Stimulated activated CD8-positive, alpha-beta memory T cell treated with anti-CD3 and anti-CD28 coated beads, Interleukin-12 subunit alpha, Interleukin-12 subunit beta, amount 100 ng/mL, for 24 hours (primary cell): ENCODE measurements at regions not wholly inside any gene's neighbourhood (a gene's known extent, or its start where the extent isn't known, plus 50 kb on each side); places are given as distances from the start of the nearest gene placed in this dataset.

Experiments
- DNase-seq: peaks from one replicate; pipeline ENCODE4 v3.0.0-alpha.2; 2020; ENCODE audit errors: extremely low read depth

DNA sequence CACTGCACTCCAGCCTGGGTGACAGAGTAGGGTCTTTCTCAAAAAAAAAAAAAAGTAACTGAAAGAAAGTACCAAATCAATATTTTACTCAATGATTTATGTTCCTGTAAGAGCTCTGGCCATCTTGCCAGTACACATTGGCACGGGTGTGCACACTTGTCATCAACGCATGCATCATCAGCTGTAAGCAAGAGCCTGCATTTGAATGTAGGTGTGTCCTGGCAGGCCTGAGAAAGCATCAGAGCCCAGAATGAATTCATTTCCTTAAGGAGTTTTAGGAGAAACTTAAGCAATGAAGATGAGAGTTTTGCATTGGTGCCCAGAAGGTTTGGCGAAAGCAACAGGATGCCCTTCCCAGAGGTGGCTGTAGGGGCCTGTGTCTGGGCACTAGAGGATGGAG lies 88.5 kb upstream of the FZD10 start:
- no peak for DNase-seq

- no peak for DNase-seq
Measured at GRCh38 chr12:130074661-130075406, 87.4 kb upstream of the FZD10 start.

- DNase-seq, result no peak
Measured at GRCh38 chr12:130075497-130076076, 86.7 kb upstream of the FZD10 start.

DNA sequence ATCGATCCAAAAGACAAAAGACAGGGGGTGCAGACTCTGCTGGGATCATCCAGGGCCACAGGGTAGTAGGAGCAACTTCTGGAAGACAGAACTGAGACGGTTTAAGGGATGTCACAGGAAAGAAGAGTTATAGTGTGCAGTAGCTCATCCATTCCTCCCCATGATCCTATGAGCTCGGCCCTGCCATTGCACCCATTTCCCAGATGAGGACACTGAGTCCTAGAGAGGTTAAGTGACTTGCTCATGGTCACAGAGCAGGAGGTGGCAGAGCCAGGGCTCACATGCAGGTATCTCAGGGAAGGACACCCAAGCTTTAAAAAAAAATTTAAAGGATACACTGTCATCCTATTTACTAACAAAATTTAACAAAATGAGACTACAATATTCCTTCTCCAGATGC lies 86.1 kb upstream of the FZD10 start:
- DNase-seq, result no peak

- DNase-seq, result no peak
Measured at GRCh38 chr12:130076752-130077151, 85.5 kb upstream of the FZD10 start.

DNA sequence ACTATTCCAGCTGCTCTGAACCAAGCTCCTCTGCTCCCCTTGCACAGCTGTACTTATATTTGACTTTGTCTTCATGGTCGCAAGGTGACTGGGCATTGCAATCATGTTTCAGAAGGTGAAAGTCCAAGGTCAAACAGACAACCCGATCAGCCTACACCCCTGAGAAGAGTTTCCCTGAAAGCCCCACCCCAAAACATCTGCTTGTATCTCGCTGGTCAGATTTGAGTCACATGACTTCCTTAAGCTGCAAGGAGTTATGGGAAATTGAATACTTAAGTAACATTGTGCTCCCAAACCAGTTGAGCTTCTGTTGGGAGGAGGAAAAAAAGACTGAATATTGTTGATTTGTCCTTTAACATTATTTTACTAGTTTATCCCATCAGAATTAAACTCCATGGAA lies 83.4 kb upstream of the FZD10 start:
- DNase-seq, result no peak

DNA sequence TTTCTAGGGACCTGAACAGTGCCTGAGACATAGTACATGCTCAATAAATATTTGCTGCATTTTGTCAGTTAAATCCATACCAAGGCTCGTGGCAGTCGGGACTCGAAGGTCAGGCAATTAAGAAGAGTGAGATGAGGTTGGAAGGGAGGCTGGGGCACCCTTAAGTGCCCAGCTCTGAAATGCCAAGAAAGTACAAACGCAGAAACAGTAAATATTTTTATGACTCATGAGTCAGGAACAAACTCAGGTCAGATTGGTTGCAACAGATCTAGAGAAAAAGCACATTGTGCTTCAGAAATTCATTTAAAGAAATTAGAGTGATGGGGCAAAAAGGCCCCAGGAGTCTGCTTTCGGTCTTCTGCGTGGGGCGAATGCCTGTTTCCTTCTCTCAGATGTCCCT lies 83.0 kb upstream of the FZD10 start:
- DNase-seq, result no peak

GRCh38 chr12:130080205-130080604 lies 82.1 kb upstream of the FZD10 start:
- DNase-seq, result no peak

- no peak for DNase-seq
Measured at GRCh38 chr12:130081117-130081805, 81.0 kb upstream of the FZD10 start.

DNA sequence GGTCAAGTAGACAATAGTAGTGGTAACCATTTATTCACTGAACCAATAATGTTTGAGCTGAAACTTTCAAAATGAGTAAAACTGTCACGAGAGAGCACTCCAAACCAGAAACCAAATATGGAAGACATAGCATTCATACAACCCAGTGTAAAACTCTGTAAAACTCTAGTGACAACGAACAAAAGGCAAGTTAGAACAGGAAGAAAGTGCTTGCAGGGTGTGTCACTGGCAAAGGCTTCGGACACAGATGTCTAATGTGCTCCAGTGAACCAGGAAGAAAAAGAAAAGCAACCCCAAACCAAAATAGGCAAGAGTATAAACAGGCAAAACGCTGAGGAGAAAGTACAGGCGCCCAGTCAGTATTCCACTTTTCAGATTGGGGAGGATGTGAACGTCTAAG lies 79.3 kb upstream of the FZD10 start:
- DNase-seq, result no peak

DNA sequence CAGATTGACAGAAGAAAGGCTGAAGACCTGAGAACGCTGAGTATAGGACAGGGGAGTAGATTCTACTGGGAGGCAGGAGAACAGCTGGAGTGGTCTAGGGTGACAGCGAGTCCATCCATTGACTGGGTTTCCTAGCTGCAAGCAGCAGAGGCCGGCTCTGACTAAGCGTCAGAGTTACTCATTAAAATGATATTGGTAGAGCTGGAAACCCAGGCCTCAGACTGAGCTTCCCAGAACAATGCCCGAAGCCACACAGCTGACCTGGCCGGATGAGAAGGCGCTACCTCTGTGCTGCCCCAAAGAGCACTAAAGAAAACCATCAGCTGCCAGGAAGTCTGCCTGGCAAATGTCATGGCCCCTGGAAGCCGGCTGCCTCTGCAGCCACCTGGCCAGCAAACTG lies 78.5 kb upstream of the FZD10 start:
- no peak for DNase-seq

DNA sequence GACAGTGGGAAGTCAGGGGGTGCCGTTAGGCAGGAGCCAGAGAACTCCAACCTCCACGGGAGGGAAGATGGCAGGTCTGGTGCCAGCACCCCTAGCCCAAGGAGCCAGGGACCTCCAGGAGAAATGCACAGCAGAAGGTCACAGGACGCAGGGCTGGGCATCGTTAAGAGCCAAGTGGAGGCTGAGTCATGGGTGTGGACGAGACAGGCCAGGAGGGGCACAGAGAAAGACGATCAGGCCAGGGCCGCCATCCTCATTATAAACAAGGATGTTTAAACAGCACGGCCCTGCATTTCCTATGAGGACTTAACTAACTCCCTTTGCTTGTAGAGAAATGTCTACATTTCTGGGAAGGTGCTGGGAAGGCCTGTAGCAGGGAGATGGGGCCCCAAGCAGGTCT lies 77.9 kb upstream of the FZD10 start:
- DNase-seq, result no peak

GRCh38 chr12:130086248-130086647 lies 76.0 kb upstream of the FZD10 start:
- DNase-seq, result no peak

DNA sequence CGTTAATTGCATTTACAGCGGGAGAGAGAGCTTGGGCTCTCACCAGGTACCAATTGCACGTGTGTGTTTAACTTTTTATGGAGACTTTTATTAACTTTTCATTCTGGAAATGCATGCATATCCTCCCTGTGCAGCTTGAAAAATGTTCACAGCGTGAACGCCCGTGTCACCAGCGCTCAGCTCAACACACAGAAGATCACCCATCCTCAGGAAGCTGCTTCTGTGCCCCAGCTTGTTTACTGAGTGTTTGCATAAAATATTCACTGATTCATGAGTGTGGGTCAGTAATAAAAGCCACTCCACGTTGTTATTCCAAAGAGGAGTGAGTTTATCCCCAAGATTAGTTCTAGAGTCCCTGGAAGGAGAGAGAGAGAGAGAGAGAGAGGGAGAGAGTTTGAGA lies 75.5 kb upstream of the FZD10 start:
- no peak for DNase-seq

DNA sequence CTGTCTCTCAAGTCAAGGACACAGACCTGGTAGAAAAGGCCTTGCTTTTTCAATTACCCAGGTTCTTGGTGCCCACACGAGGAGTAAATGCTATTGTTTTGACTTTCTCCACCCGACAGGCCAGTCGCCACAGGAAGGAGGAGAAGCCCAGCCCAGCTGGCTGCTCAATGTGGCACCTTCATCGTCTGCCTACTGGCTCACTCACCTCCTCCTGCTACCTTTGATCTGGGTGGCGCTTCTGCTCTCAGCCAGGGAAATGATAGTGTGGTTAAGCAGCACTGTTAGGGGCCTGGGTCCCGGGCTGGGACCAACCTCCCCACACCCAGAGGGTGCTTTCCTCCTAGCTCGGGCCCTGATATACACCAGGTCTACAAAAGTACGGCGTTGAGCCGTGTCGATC lies 75.0 kb upstream of the FZD10 start:
- DNase-seq, result no peak

DNA sequence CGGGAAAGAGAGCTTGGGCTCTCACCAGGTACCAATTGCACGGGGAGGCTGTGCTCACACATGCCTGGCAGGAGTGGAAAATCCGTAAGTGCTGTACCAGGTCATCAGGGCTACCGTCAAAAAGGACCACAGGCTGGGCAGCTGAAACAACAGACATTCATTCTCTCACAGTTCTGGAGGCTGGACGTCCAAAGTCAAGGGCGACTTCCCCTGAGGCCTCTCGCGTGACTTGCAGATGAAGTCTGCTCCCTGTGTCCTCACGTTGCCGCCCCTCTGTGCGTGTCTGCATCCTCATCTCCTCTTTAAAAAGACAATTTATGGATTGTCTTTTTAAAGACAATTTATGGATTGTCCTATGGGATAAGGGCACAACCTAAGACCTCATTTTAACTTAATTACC lies 73.8 kb upstream of the FZD10 start:
- DNase-seq, result no peak

- DNase-seq, result no peak
Measured at GRCh38 chr12:130090542-130090941, 71.7 kb upstream of the FZD10 start.

DNA sequence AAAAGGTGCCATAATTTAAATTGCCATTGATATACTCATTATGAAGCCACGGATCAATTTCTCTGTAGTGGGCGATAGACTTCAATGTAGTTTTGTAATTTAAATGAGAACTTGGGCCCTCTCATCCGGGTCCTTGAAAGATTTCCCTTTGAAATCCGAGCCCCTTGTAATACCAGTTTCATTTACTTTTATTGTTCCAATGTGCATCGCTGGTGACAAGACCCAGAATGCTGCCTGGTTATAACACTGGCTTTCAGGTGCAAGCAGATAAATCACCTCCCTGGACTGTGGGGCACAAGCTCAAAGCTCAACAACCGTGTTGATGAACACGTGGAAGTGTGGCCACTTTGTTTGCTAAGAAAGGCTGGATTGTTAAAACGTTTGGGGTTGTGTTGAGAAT lies 68.9 kb upstream of the FZD10 start:
- no peak for DNase-seq

DNA sequence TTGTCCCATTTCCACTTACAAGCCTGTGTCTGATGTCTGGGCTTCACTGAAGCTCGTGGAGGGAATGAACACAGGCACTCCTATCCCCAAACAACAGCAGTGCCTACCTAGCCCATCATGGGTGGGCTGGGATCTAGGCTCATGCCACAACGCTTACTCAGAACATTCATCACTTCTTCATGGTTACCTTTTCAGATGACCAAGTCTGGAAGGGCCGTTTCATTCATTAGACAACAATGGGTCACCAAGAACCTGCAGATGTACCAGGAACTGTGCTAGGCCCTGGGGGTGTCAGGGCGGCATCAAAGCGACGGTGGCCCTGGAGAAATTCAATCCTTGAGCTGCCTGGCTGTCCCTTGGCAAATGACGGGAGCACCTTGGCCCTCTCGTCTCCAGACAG lies 64.9 kb upstream of the FZD10 start:
- no peak for DNase-seq

GRCh38 chr12:130097798-130098255 lies 64.4 kb upstream of the FZD10 start:
- DNase-seq, result no peak

- DNase-seq, result no peak
Measured at GRCh38 chr12:130098301-130099005, 63.8 kb upstream of the FZD10 start.

DNA sequence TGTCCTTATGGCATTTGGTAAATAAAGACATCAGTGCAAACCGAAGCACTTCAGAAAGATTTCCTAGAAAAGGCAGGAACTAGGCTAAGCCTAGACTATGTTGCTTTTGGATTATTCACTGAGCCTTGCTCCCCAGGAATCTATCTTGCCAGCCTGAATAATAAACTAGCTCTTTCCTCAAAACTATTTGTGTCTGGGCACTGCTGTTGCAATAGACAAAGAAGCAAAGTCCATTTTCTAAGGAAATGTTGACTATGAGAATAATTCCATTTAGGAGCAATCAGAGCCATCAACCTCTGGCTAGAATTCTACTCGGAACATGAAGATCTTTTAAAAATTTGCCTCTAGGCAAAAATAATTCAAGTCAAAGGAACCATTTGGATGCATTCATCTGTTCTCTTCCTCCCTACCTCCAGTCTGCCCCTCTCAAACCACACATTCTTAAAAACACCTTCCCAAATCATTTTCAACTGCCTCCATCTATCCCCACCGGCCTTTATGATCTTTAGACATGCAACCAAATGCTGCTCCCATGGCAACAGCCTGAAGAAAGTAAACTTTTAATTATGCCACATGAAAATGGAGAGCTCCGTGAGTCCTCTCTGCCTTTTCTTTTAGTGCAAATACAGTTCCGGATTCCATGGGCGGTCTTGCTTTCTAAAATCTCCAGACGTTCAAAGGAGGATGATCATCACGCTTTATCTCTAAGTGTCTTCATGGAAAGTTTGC lies 61.5 kb upstream of the FZD10 start:
- DNase-seq, result no peak
